Testis (tissue), 2 donors: ENCODE measurements at regions not wholly inside any gene's neighbourhood (a gene's known extent, or its start where the extent isn't known, plus 50 kb on each side); places are given as distances from the start of the nearest gene placed in this dataset.
A peak's percentile ranks its signal among the peaks of the same experiment; 100 is the strongest.

Source experiments
- DNase-seq: peaks from one replicate; pipeline ENCODE4 v3.0.0-alpha.2; 2019
- H3K27ac ChIP-seq, 2 donors: fragments of 200-600 bp; sonication (generic); one replicate each; pipeline ENCODE4 v1.5.1; 2019
- H3K27me3 ChIP-seq: fragments of 200-600 bp; sonication (generic); one replicate; pipeline ENCODE4 v1.5.1; 2019
- H3K36me3 ChIP-seq: fragments of 200-600 bp; sonication (generic); one replicate; pipeline ENCODE4 v1.5.1; 2017; ENCODE audit warnings: low read depth; ENCODE audit errors: missing control alignments
- H3K4me1 ChIP-seq: fragments of 200-600 bp; sonication (generic); one replicate; pipeline ENCODE4 v1.5.1; 2019
- H3K4me3 ChIP-seq, 2 donors: fragments of 200-600 bp; sonication (generic); one replicate each; pipeline ENCODE4 v1.5.1; 2017 to 2019
- H3K9me3 ChIP-seq: fragments of 200-600 bp; sonication (generic); one replicate; pipeline ENCODE4 v1.5.1; 2017
- POLR2A ChIP-seq: fragments of 450-650 bp; IDR thresholded peaks from one replicate; pipeline ENCODE4 v1.6.1; 2017; ENCODE audit warnings: antibody characterized with exemption, mild to moderate bottlenecking, moderate library complexity
- WGBS, 2 donors: methylation state at CpG; one replicate each; pipeline ENCODE4 v1.1.5; 2018; 5-methylcytosine and 5-hydroxymethylcytosine counted together
- intact Hi-C: fragments of 100-400 bp; cut with DNase I; formaldehyde crosslinking; loops from one replicate; pipeline ENCODE4 v1.15.1; 2023; ENCODE audit warnings: low total_unique reads
- TF ChIP-seq, protein P1 (sequence below), 3 experiments: fragments of 450-650 bp in 2 of 3; fragments of 200-600 bp in 1 of 3; sonication (generic) in 1 of 3; IDR thresholded peaks; one replicate each; pipeline ENCODE4 v1.5.1; 2016 to 2019; ENCODE audit warnings: antibody characterized with exemption in 3 of 3, mild to moderate bottlenecking in 2 of 3, moderate library complexity in 1 of 3

DNA sequence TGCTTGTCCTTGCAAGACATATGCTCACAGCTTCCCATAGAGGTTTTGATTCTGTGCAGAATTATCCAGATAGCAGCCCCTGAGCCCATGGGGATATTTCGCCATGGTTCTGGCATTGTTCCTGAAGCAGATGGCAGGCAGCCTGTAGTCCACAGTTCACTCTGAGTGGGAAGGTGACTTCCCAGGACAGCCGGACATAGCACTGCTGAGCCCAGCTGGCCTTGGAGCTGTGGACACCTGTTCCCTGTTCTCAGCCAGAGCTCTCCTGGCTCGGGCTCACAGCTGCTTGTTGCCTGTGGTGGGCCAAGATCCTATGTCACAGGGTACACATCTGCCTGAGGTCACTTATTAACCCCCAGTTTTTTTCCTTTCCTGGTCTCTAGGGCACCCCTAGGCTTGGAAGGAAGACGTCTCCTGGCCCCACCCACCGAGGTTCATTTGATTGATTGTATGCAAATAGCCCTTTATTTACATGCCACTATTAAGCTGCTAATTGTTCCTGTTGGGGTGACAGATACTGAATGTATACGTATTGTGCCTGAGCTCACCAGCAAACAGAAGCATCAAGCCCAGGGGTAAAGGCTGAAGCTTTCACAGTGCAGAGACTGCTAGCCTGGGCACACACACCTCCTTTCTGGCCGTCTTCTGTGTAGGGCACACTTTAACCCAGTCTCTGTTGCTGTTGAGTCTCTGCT lies 96.6 kb upstream of the DMRT1 start:
- H3K27ac ChIP-seq, result no peak overlapping the region
- intact Hi-C loops, result loop anchor here (10.0 kb wide), 1 partner anchor 50 kb away; no protein-coding TSS in a partner anchor
- no peaks in the 10 kb centered on the region for H3K9me3 ChIP-seq
- 47 to 69% methylated on average over 7 of the region's 7 CpGs for WGBS, 2 donors
- H3K27me3 ChIP-seq, result no peaks in the 10 kb centered on the region
- DNase-seq, result peak; percentile 73
- no peak overlapping the region for H3K4me3 ChIP-seq
- peaks cover 3% of the 10 kb centered on the region for H3K4me1 ChIP-seq
- H3K36me3 ChIP-seq, result no peaks in the 10 kb centered on the region
- TF ChIP-seq, protein P1, sequence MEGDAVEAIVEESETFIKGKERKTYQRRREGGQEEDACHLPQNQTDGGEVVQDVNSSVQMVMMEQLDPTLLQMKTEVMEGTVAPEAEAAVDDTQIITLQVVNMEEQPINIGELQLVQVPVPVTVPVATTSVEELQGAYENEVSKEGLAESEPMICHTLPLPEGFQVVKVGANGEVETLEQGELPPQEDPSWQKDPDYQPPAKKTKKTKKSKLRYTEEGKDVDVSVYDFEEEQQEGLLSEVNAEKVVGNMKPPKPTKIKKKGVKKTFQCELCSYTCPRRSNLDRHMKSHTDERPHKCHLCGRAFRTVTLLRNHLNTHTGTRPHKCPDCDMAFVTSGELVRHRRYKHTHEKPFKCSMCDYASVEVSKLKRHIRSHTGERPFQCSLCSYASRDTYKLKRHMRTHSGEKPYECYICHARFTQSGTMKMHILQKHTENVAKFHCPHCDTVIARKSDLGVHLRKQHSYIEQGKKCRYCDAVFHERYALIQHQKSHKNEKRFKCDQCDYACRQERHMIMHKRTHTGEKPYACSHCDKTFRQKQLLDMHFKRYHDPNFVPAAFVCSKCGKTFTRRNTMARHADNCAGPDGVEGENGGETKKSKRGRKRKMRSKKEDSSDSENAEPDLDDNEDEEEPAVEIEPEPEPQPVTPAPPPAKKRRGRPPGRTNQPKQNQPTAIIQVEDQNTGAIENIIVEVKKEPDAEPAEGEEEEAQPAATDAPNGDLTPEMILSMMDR (IDR thresholded peaks at IDR 0.05), result no peak
- no peak for TF ChIP-seq POLR2A

DNA sequence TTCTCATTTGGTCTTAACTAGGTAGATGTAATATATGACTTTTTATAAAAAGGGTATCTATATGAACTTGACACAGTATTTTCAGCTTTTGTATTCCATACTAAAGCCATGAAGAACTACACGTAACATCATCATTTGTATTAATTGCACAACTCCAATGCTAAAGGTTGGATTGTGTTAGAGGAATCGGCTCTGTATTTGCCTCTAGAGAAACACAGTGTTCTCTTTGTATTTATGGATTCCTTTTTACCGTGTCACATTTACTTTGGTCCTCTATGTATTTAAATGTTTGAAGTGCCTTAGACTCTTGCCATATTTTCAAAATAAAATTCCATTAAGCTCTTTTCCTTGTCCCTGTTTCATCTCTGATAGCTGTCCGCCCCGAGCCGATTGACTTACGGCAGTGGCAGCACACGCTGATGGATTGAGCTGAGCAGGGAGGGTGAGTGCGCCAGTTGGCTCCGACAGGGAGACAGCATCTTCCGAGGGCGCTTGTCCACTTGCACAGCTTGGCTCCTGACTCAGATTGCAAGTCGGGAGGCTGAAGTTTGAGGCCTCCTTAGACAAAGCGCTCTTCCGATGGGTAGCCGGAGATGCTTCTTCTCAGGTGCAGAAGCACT lies 95.6 kb upstream of the DMRT1 start:
- no peak for DNase-seq
- intact Hi-C loops, result loop anchor here (10.0 kb wide), 1 partner anchor 51 kb away; no protein-coding TSS in a partner anchor
- Histone ChIP-seq H3K4me3 (no peak overlapping the region), H3K4me1 (peaks cover 9% of the 10 kb centered on the region), H3K9me3 (no peaks in the 10 kb centered on the region), H3K27me3 (no peaks in the 10 kb centered on the region), H3K27ac (no peak overlapping the region), H3K36me3 (no peaks in the 10 kb centered on the region)
- WGBS, 2 donors, result 78 to 85% methylated on average over 16 of the region's 16 CpGs
- TF ChIP-seq, protein P1 (IDR thresholded peaks at IDR 0.05), result no peak
- TF ChIP-seq POLR2A, result no peak

DNA sequence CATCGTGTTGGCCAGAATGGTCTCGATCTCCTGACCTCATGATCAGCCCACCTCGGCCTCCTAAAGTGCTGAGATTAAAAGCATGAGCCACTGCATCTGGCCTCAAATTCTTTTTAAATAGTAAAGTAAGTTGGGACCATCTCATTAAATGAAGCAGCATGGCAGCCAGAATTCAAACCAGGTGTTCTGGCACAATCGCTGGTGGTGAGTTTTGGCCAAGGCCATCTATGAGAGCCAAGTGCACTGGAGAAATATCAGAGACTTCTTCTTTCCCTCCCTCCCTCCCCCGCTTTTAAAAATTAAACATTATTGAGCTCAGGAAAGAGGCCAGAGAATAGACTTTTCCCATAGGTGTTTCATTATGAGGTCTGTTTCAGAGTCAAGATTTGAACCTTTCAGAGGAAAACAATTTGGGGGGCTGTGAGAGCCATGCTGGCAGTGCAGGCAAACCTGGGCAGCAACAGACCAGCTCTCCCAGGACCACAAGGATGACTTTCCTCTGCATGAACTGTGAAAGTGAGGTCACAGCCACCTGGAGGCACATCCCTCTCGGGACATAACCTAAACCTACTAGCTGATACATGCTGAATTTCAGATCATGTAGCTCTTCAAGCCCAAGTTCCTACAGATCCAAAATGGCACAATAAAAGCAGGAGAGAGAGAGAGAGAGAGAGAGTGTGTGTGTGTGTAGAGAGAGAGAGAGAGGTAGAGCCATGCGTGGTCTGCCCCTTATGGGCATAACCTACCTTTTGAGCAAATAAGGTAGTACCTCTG lies 94.6 kb upstream of the DMRT1 start:
- no peaks in the 10 kb centered on the region for H3K36me3 ChIP-seq
- no peak overlapping the region for H3K27ac ChIP-seq
- no peak for TF ChIP-seq POLR2A
- TF ChIP-seq, protein P1 (IDR thresholded peaks at IDR 0.05), result no peak
- H3K4me3 ChIP-seq, result no peak overlapping the region
- H3K27me3 ChIP-seq, result no peaks in the 10 kb centered on the region
- DNase-seq, result no peak
- intact Hi-C loops, result loop anchor here (10.0 kb wide), 1 partner anchor 52 kb away; no protein-coding TSS in a partner anchor
- 92% methylated on average over 7 of the region's 7 CpGs for WGBS, 2 donors
- H3K9me3 ChIP-seq, result no peaks in the 10 kb centered on the region
- peaks cover 18% of the 10 kb centered on the region for H3K4me1 ChIP-seq

DNA sequence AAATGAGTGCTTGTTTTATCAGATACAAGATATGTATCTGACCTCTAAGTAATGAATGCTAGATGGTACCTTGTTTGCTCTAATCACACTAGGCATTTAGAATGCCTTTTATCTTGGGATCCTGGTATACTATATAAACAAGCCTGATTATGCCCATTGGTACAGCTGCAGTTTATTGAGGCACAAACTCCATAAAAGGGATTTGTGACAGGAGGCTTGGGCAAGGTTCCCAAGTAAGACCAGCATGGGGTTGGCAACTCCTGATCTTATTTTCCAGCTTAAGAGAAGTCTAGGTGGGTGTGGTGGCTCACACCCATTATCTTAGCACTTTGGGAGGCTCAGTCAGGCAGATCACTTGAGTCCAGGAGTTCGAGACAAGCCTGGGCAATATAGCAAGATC lies 93.9 kb upstream of the DMRT1 start:
- intact Hi-C loops, result loop anchor here (10.0 kb wide), 1 partner anchor 53 kb away; no protein-coding TSS in a partner anchor
- Histone ChIP-seq H3K9me3 (no peaks in the 10 kb centered on the region), H3K36me3 (no peaks in the 10 kb centered on the region), H3K4me1 (peaks cover 19% of the 10 kb centered on the region), H3K27me3 (no peaks in the 10 kb centered on the region), H3K4me3 (no peak overlapping the region), H3K27ac (no peak overlapping the region)
- 100% methylated on average over 1 of the region's 1 CpG for WGBS, 2 donors
- TF ChIP-seq, protein P1 (IDR thresholded peaks at IDR 0.05), result no peak
- TF ChIP-seq POLR2A, result no peak
- DNase-seq, result no peak
